ENCODE measurements at regions not wholly inside any gene's neighbourhood (a gene's known extent, or its start where the extent isn't known, plus 50 kb on each side); places are given as distances from the start of the nearest gene placed in this dataset.

GRCh38 chr13:99722338-99722818, 221.1 kb downstream of the TM9SF2 start:
- Histone ChIP-seq H3K36me3 (no peaks in the 10 kb centered on the region), H3K9me3 (replicated peaks) (no peaks in the 10 kb centered on the region), H3K4me1 (replicated peaks) (no peaks in the 10 kb centered on the region), H3K27me3 (replicated peaks) (peaks cover 33% of the 10 kb centered on the region), H3K27ac (no peak overlapping the region), H3K4me3 (no peak overlapping the region)
- no peak for DNase-seq (ENCODE audit: low read depth in 1 of 2, low spot score in 2 of 2)

GRCh38 chr13:99721606-99722337, 220.5 kb downstream of the TM9SF2 start:
- DNase-seq (ENCODE audit: low read depth in 1 of 2, low spot score in 2 of 2): no peak

GRCh38 chr13:99717959-99718674, 216.8 kb downstream of the TM9SF2 start:
- H3K9me3 ChIP-seq (replicated peaks): no peaks in the 10 kb centered on the region
- H3K4me1 ChIP-seq (replicated peaks): no peaks in the 10 kb centered on the region
- H3K27me3 ChIP-seq (replicated peaks): peaks cover 12% of the 10 kb centered on the region

More at GRCh38 chr13:99721606-99722337, 220.5 kb downstream of the TM9SF2 start:
- Histone ChIP-seq H3K4me3 (no peak overlapping the region), H3K27ac (no peak overlapping the region), H3K9me3 (replicated peaks) (no peaks in the 10 kb centered on the region), H3K27me3 (replicated peaks) (peaks cover 28% of the 10 kb centered on the region), H3K36me3 (no peaks in the 10 kb centered on the region), H3K4me1 (replicated peaks) (no peaks in the 10 kb centered on the region)

GRCh38 chr13:99709134-99709533, 207.9 kb downstream of the TM9SF2 start:
- Histone ChIP-seq H3K36me3 (no peaks in the 10 kb centered on the region), H3K4me3 (no peak overlapping the region), H3K27ac (no peak overlapping the region), H3K9me3 (replicated peaks) (no peaks in the 10 kb centered on the region), H3K27me3 (replicated peaks) (peaks cover 42% of the 10 kb centered on the region), H3K4me1 (replicated peaks) (no peaks in the 10 kb centered on the region)
- DNase-seq (ENCODE audit: low read depth in 1 of 2, low spot score in 2 of 2): no peak

More at GRCh38 chr13:99717959-99718674, 216.8 kb downstream of the TM9SF2 start:
- Histone ChIP-seq H3K4me3 (no peak overlapping the region), H3K36me3 (no peaks in the 10 kb centered on the region), H3K27ac (no peak overlapping the region)
- no peak for DNase-seq (ENCODE audit: low read depth in 1 of 2, low spot score in 2 of 2)

GRCh38 chr13:99704390-99704789, 203.1 kb downstream of the TM9SF2 start:
- Histone ChIP-seq H3K27me3 (replicated peaks) (peaks cover 39% of the 10 kb centered on the region), H3K36me3 (no peaks in the 10 kb centered on the region), H3K9me3 (replicated peaks) (no peaks in the 10 kb centered on the region), H3K4me1 (replicated peaks) (no peaks in the 10 kb centered on the region), H3K4me3 (no peak overlapping the region), H3K27ac (no peak overlapping the region)
- DNase-seq (ENCODE audit: low read depth in 1 of 2, low spot score in 2 of 2): no peak

GRCh38 chr13:99703908-99704307, 202.6 kb downstream of the TM9SF2 start:
- H3K27me3 ChIP-seq (replicated peaks): peaks cover 39% of the 10 kb centered on the region
- no peaks in the 10 kb centered on the region for H3K4me1 ChIP-seq (replicated peaks)
- H3K4me3 ChIP-seq: no peak overlapping the region
- H3K9me3 ChIP-seq (replicated peaks): no peaks in the 10 kb centered on the region
- H3K27ac ChIP-seq: no peak overlapping the region
- no peaks in the 10 kb centered on the region for H3K36me3 ChIP-seq
- DNase-seq (ENCODE audit: low read depth in 1 of 2, low spot score in 2 of 2): no peak

GRCh38 chr13:99702687-99703319, 201.5 kb downstream of the TM9SF2 start:
- Histone ChIP-seq H3K27ac (no peak overlapping the region), H3K36me3 (no peaks in the 10 kb centered on the region), H3K4me1 (replicated peaks) (no peaks in the 10 kb centered on the region), H3K9me3 (replicated peaks) (no peaks in the 10 kb centered on the region), H3K4me3 (no peak overlapping the region), H3K27me3 (replicated peaks) (peaks cover 32% of the 10 kb centered on the region)
- DNase-seq (ENCODE audit: low read depth in 1 of 2, low spot score in 2 of 2): no peak

- H3K36me3 ChIP-seq: no peaks in the 10 kb centered on the region
- no peak overlapping the region for H3K27ac ChIP-seq
- no peaks in the 10 kb centered on the region for H3K9me3 ChIP-seq (replicated peaks)
- DNase-seq (ENCODE audit: low read depth in 1 of 2, low spot score in 2 of 2): no peak
- H3K4me3 ChIP-seq: no peak overlapping the region
- peaks cover 14% of the 10 kb centered on the region; the same call in 1 of the 2 replicates for H3K27me3 ChIP-seq (replicated peaks)
- H3K4me1 ChIP-seq (replicated peaks): no peaks in the 10 kb centered on the region
Observed at GRCh38 chr13:99700468-99700867, 199.2 kb downstream of the TM9SF2 start.

- DNase-seq (ENCODE audit: low read depth in 1 of 2, low spot score in 2 of 2): no peak
- Histone ChIP-seq H3K36me3 (no peaks in the 10 kb centered on the region), H3K4me1 (replicated peaks) (no peaks in the 10 kb centered on the region), H3K9me3 (replicated peaks) (no peaks in the 10 kb centered on the region), H3K4me3 (no peak overlapping the region), H3K27ac (no peak overlapping the region), H3K27me3 (replicated peaks) (peaks cover 15% of the 10 kb centered on the region)
Observed at GRCh38 chr13:99698816-99699099, 197.5 kb downstream of the TM9SF2 start.

- Histone ChIP-seq H3K4me1 (replicated peaks) (no peaks in the 10 kb centered on the region), H3K27me3 (replicated peaks) (peaks cover 17% of the 10 kb centered on the region), H3K27ac (no peak overlapping the region), H3K4me3 (no peak overlapping the region), H3K36me3 (no peaks in the 10 kb centered on the region), H3K9me3 (replicated peaks) (no peaks in the 10 kb centered on the region)
- no peak for DNase-seq (ENCODE audit: low read depth in 1 of 2, low spot score in 2 of 2)
Observed at GRCh38 chr13:99698010-99698815, 196.9 kb downstream of the TM9SF2 start.

GRCh38 chr13:99695857-99696256, 194.6 kb downstream of the TM9SF2 start:
- no peak overlapping the region for H3K27ac ChIP-seq
- H3K27me3 ChIP-seq (replicated peaks): peaks cover 30% of the 10 kb centered on the region
- no peaks in the 10 kb centered on the region for H3K4me1 ChIP-seq (replicated peaks)
- no peak overlapping the region for H3K4me3 ChIP-seq
- 0 out of 2 replicates have a peak, but pooled peaks cover 4% of the 10 kb centered on the region for H3K9me3 ChIP-seq (replicated peaks)
- H3K36me3 ChIP-seq: no peaks in the 10 kb centered on the region
- no peak for DNase-seq (ENCODE audit: low read depth in 1 of 2, low spot score in 2 of 2)

- H3K9me3 ChIP-seq (replicated peaks): 0 out of 2 replicates have a peak, but pooled peaks cover 4% of the 10 kb centered on the region
- no peak overlapping the region for H3K27ac ChIP-seq
- no peaks in the 10 kb centered on the region for H3K36me3 ChIP-seq
- H3K4me1 ChIP-seq (replicated peaks): no peaks in the 10 kb centered on the region
- no peak overlapping the region for H3K4me3 ChIP-seq
- H3K27me3 ChIP-seq (replicated peaks): peaks cover 48% of the 10 kb centered on the region
- no peak for DNase-seq (ENCODE audit: low read depth in 1 of 2, low spot score in 2 of 2)
Observed at GRCh38 chr13:99693852-99694611, 192.8 kb downstream of the TM9SF2 start.

- H3K27me3 ChIP-seq (replicated peaks): peaks cover 49% of the 10 kb centered on the region
- H3K27ac ChIP-seq: no peak overlapping the region
- H3K4me1 ChIP-seq (replicated peaks): no peaks in the 10 kb centered on the region
- no peak overlapping the region for H3K4me3 ChIP-seq
- H3K9me3 ChIP-seq (replicated peaks): 0 out of 2 replicates have a peak, but pooled peaks cover 4% of the 10 kb centered on the region
- H3K36me3 ChIP-seq: no peaks in the 10 kb centered on the region
- DNase-seq (ENCODE audit: low read depth in 1 of 2, low spot score in 2 of 2): no peak
Observed at GRCh38 chr13:99693351-99693750, 192.1 kb downstream of the TM9SF2 start.

Data from SJSA1 (cell line).